Eye (tissue), 1 donor: ENCODE measurements at regions not wholly inside any gene's neighbourhood (a gene's known extent, or its start where the extent isn't known, plus 50 kb on each side); places are given as distances from the start of the nearest gene placed in this dataset.

Experiments
- DNase-seq: peaks from one replicate; pipeline ENCODE4 v3.0.0-alpha.2; 2015

- DNase-seq: no peak
Observed at GRCh38 chr1:55333461-55333860, 118.3 kb upstream of the USP24 start.

- peak; percentile 42 for DNase-seq
Observed at GRCh38 chr1:55331351-55331750, 116.2 kb upstream of the USP24 start.

DNA sequence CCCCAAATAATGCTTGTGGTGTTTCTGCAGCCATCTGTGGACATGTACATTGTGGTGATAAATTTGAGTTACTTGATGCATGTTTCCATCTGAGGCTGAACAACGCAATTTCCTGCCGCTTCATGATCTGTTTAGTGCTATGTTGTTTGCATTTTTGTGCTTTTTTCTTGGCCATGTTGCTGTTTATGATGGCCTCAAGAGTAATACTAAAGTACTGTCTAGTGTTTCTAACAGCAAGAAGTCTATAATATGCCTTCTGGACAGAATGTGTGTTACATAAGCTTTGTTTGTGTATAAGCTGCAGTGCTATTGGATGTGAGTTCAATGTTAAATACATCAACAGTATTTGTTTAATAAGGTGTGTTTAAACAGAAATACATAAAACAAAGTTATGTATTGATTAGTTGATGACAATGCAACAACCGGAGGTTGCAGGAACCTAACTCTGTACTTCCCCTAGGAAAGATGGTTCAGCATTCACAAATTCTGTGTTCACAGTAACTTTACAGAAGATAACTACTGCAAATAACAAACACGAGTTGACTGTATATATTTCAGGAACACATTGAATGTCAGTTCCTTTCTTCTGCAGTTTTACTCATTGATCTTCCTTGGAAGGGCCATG is 114.8 kb upstream of the USP24 start:
- DNase-seq: peak; percentile 56

GRCh38 chr1:55329091-55329490 is 113.9 kb upstream of the USP24 start:
- DNase-seq: no peak

DNA sequence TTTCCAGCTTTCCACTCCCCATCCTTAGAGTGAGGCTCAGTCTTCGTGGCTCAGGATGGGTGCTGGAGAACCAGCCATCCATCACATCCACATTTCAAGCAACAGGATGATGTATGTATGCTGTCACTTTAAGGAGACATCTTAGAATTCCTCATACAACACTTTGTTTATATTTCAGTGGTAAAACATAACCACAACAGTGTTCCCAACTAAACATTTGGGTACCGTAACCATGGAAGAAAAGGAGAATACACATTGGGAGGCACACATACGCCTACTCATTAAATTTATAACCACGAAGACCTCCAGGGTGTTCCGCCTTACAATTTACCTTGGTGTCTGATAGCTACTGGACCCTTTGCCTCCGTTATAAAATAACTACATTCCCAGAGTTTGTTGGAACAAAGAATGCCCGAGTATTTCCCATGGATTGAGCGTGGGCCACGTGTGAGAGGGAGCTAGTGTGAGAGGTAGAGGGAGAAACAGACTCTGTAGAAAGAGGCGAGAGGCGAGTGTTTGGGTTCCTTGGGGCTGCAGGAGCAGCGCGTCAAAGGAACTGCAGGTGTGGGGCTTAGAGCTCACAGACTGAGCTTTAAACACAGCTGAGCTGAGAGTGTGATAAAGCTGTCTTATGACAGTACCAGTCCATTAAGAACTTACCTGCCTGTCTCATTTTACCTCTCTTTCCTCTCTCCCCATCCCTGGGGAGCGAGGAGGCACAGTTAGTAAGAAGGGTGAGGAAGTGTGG is 111.5 kb upstream of the USP24 start:
- DNase-seq: no peak

GRCh38 chr1:55323760-55324159 is 108.6 kb upstream of the USP24 start:
- no peak for DNase-seq

GRCh38 chr1:55322842-55323241 is 107.7 kb upstream of the USP24 start:
- peak; percentile 78 for DNase-seq

GRCh38 chr1:55321942-55322341 is 106.8 kb upstream of the USP24 start:
- no peak for DNase-seq

- DNase-seq: no peak
Observed at GRCh38 chr1:55320891-55321290, 105.7 kb upstream of the USP24 start.

DNA sequence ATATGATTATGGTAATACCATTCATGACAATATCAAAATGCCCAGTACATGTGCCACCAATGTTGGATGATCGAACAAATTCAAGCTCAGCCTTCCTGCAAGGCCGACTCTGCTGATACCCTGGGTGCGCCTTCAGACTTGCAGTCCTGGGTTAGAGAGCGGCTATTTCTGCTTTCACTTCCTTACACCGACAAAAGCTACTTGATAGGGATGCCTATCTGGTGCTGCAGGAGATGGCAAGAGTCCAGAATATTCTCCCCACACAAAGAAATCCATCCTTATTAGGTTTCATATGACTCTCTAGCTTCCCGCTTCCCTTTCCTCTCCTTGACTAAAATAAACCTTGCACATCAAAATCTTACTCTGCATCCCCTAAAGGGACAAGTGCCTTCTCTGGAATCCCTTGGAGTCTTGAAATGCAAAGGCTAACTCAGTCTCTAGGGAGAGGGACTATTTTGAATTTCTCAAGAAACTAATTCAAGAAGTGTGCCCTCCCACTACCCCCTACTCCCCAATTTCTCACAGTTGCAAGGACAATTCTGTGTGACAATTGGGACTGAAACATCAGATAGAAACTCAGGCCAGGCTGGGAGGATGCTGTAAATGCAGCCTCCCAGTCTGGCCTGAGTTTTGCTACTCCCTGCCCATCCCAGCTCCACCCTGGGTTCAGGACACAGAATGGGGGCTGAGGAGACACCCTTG is 103.1 kb upstream of the USP24 start:
- DNase-seq: no peak

GRCh38 chr1:55317673-55318072 is 102.5 kb upstream of the USP24 start:
- no peak for DNase-seq

DNA sequence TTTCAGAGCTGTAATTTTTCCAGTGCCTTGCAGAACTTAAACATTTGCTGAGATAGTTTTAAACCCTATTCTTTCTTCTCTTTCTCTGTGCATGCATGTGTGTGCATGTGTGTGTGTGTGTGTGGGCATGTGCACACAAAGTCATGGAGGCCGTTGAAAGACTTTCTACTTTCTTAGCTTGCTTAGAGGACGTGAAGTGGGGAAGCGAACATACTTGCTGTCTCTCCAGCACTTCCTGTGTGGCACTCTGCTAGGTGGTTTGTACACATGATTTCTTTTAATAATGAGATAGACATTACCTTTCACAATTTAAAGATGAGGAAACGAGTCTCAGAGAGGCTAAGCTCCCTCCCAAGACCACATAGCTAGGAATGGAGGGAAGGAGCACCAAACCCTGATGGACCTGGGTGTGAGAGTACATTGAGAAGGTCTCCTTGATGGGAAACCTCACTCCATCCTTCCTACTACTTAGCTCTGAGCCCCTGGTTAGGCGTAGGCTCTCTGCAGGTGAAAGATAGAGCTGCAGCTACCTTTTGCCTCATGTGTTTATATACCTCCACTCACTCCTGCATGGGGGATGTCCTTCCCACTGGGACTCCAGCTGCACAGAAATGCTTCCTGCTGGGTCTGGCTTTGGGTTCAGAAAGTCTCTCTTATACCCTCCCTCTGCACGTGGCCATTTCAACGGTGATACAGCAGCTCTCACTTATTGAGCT is 101.9 kb upstream of the USP24 start:
- no peak for DNase-seq

DNA sequence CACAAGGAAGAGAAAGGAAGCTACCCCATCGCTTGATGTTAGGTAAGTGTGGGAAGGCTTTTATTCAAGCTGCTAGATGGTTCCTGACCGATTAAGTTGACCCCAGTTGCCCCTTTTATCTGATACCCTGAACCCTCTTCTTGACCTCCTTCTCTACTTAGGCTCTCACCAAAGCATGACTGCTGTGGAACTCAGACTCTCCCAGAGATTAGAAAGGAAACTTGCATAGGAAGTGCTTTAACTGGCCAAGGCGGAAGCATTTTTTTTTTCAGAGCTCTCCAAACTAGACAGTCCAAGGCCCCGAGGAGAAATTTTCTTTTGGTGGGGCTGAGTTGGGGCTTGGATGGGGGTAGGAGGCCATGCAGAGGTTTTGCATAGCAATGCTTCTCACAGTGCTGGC is 101.3 kb upstream of the USP24 start:
- no peak for DNase-seq

DNA sequence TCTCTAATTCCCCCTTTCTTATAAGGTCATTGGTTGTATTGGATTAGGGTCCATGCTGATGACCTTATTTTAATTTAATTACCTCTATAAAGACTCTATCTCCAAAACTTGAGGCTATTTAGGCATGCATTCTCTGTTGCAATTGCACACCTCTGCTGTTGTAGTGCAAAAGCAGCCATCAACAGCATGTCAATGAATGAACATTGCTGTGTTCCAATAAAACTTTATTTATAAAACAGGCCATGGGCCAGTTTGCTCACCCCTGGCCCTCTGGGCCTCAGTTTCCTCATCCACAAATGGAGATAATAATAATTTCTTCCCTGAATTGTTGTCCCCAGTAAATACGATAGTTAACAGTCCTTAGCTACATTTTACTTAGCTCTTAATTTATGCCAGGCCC is 100.4 kb upstream of the USP24 start:
- no peak for DNase-seq

DNA sequence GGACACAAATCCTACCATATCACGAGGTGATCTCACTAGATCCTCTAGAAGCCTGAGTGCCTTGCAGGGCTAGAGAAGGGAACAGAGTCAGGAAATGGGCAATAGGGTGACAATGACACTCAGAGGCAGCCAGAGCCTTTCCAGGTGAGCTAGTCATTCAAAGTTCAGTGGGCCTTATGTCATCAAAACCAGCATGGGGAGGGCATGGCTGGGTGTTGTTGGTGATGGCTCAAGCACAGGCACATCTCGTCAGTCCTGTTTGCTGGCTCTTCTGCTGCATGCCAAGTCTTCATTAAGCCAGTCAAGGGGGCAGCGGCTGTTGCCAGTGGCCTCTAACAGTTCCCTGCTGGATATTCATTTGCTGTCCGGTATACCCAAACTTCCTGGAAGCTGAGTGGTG is 99.6 kb upstream of the USP24 start:
- DNase-seq: no peak

DNA sequence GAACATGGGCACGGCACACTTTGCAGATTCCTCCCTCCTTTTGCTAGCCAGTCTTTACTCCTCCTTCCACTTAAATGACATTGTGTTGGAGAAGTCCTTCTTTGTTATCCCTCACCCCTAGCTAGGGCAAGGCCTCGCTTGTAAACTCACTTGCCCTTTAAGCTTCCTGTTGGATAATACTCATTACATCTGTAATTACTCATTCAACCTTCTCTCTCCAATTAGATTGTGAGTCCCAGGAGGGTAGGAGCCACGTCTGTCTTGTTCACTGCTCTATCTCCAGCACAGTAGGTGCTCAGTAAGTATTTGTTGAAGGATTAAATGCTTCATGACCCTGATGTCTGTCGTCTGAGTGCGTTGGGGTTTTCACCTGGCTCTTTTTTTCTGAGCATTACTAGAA is 98.7 kb upstream of the USP24 start:
- no peak for DNase-seq

GRCh38 chr1:55311979-55312378 is 96.8 kb upstream of the USP24 start:
- DNase-seq: no peak

- DNase-seq: peak; percentile 75
Observed at GRCh38 chr1:55311057-55311641, 96.0 kb upstream of the USP24 start.

DNA sequence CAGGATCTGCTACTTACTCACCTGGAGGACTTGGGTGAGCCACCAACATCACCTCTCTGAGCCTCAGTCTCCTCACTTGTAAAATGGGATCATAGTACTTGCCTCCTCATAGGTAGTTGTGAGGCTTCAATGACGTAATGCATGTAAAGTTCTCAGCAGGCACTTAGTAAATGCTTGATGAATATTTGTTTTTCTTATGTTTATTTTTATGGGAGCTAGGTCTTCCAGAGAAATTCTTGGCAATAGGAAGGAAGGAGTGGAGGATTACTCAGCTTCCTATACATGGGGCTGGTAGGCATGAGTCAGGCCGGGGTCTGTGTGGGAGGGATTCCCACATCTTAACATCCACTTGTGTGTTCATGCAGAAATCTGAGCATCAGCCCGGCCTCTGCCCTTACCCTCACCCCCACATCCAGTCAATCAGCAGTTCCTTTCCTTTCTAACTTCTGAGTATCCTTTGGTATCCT is 95.4 kb upstream of the USP24 start:
- DNase-seq: peak; percentile 36

DNA sequence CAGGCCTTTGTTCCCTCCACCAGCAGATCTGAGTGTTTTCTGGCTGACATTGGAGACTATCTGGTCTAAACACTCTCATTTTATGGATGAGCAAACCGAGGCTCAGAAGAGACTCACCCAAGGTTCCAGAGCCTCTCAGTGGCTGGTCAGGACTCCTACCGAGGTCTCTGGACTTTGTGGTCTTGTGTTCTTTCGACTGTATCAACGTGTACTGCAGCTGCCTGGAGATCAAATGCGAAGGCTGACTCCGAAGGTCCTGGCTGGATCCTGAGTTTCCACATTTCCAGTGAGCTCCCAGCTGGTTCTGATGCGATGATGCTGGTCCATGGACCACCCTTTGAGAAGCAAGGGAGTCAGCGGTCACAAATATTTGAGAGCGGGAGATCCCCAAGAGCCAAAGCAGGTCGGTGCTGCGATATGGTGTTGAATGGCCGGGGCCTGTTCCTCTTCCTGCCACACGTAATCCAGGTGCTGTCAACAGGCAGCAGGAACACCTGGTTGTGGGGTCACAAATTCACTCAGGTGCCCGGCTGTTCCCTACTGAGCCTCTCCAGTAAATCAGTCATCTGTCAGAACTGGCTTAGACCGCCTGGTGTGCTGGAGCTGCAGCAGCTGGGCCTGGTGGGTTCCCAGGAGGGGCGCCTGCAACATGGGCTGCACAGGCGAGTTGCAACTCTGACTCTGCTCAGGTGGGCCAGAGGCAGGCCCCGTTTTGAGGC is 94.8 kb upstream of the USP24 start:
- no peak for DNase-seq

DNA sequence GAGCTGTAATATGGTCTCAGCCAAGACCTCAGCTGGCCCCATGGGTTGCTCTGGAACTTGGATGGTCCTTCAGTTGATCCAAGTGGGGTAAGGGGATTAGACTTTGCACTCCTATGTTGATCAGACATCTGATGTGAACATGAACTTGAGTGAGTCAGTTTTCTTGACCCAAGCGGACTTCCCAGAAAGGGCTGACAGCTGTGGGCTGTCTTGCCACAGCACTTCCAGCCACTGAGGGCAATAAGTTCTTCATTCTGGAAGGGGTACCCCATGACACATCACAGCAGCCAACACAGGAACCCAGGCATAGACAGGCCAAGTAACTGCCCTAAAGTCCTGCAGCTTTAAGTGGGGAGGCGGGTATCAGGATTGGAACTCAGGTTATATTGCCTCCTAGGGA is 93.9 kb upstream of the USP24 start:
- no peak for DNase-seq

GRCh38 chr1:55305735-55306134 is 90.6 kb upstream of the USP24 start:
- DNase-seq: no peak
